ENCODE measurements at regions not wholly inside any gene's neighbourhood (a gene's known extent, or its start where the extent isn't known, plus 50 kb on each side); places are given as distances from the start of the nearest gene placed in this dataset.
"Not testable (repeated sequence)": the region's sequence is repeated elsewhere in the genome, so short reads cannot be mapped to it uniquely, and the experiment has no call there.

DNA sequence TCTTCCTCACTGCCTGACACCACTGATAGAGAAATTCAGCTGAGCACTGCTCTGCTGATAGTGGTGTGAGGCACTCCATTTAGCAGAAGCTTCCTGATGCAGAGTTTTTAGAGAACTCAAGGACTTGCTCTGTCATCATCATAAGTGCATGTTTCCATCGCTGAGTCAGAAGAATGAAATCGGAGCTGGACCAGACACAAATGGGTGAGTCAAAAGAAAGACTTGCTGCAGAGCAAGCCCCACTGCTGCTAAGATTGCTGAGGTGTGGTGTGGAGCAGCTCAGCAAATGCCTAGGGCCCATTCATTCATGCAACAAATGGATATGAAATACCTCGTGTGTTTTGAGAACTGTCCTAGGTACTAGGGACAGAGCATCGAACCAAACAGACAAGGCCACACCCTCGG, 410.2 kb upstream of the SLC30A5 start:
- H3K27ac ChIP-seq (ENCODE audit: low read depth, low read length), result no peak overlapping the region
- no peaks in the 10 kb centered on the region for H3K36me3 ChIP-seq (ENCODE audit: insufficient read depth, low read length)
- no peaks in the 10 kb centered on the region for H3K9me3 ChIP-seq (ENCODE audit: low read length)
- no peaks in the 10 kb centered on the region for H3K4me1 ChIP-seq (ENCODE audit: insufficient read depth, low read length)
- no peak overlapping the region for H3K9ac ChIP-seq (ENCODE audit: low read length)
- no peak overlapping the region for H3K4me3 ChIP-seq (ENCODE audit: low read depth in 1 of 2, low read length in 2 of 2)
- no peaks in the 10 kb centered on the region for H3K27me3 ChIP-seq (ENCODE audit: control insufficient read depth in 1 of 2, insufficient read depth in 2 of 2, low read length in 2 of 2)

DNA sequence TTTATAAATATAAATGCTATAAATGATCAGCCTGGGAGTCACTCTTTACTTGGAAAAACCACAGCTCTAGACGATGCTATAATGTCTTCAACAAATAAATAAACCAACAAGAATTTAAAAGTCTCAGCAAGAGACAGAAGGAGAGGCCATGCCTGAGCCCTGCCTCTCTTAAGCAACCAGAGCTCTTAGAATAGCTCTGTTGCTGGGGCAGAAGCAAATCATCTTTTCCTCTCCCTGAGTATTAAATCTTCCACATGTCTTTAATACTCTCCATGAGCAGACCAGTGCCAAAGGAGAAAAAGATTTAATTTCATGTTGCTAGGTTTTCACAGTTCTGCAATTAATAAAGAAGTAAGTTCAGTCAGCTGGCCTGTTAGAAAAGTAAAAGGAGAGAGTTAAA, 408.0 kb upstream of the SLC30A5 start:
- Histone ChIP-seq H3K27ac (ENCODE audit: low read depth, low read length) (no peak overlapping the region), H3K4me1 (ENCODE audit: insufficient read depth, low read length) (no peaks in the 10 kb centered on the region), H3K4me3 (ENCODE audit: low read depth in 1 of 2, low read length in 2 of 2) (no peak overlapping the region), H3K9me3 (ENCODE audit: low read length) (no peaks in the 10 kb centered on the region), H3K9ac (ENCODE audit: low read length) (no peak overlapping the region), H3K27me3 (ENCODE audit: control insufficient read depth in 1 of 2, insufficient read depth in 2 of 2, low read length in 2 of 2) (no peaks in the 10 kb centered on the region), H3K36me3 (ENCODE audit: insufficient read depth, low read length) (no peaks in the 10 kb centered on the region)

DNA sequence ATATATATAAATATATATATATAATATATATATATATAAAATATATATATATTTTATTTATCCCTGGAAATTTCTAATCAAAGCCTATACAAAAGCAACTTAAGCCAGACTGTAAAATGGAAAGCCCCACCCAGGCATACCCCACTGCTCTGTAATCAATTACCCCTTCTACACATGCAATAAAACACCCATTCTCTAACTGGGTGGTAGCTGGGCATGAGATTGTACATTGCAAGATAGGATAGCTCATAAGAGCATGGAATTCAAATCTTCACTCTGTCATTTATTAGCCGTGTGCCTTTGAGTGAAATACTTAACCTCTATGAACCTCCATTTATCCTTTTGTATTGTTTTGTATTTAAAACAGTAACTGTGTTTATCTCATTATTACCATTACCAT, 405.3 kb upstream of the SLC30A5 start:
- no peak overlapping the region for H3K4me3 ChIP-seq (ENCODE audit: low read depth in 1 of 2, low read length in 2 of 2)
- H3K9me3 ChIP-seq (ENCODE audit: low read length), result no peaks in the 10 kb centered on the region
- no peak overlapping the region for H3K27ac ChIP-seq (ENCODE audit: low read depth, low read length)

DNA sequence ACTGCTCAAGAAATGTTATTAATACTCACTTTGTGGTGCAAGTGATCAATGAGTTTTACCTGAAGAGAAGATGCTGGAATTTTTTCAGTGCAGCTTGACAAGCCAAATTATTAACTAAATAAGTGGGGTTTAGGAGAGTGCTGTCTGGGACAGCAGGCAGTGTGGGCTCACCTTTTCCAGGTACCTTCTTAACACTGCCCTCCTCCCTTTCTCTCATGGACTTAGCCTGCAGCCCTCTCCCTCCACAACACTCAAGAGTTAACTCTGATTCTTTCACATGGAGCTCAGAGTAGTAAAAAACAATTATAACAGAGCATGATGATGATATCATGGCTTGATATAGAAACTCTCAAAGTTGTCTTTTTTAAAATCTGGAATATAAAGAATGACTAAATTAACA, 404.8 kb upstream of the SLC30A5 start:
- Histone ChIP-seq H3K9ac (ENCODE audit: low read length) (no peak overlapping the region), H3K4me1 (ENCODE audit: insufficient read depth, low read length) (no peaks in the 10 kb centered on the region), H3K36me3 (ENCODE audit: insufficient read depth, low read length) (no peaks in the 10 kb centered on the region), H3K4me3 (ENCODE audit: low read depth in 1 of 2, low read length in 2 of 2) (no peak overlapping the region), H3K27ac (ENCODE audit: low read depth, low read length) (no peak overlapping the region), H3K27me3 (ENCODE audit: control insufficient read depth in 1 of 2, insufficient read depth in 2 of 2, low read length in 2 of 2) (no peaks in the 10 kb centered on the region), H3K9me3 (ENCODE audit: low read length) (no peaks in the 10 kb centered on the region)

More for the DNA sequence above, 405.3 kb upstream of the SLC30A5 start:
- H3K4me1 ChIP-seq (ENCODE audit: insufficient read depth, low read length), result no peaks in the 10 kb centered on the region
- no peak overlapping the region for H3K9ac ChIP-seq (ENCODE audit: low read length)
- no peaks in the 10 kb centered on the region for H3K27me3 ChIP-seq (ENCODE audit: control insufficient read depth in 1 of 2, insufficient read depth in 2 of 2, low read length in 2 of 2)
- H3K36me3 ChIP-seq (ENCODE audit: insufficient read depth, low read length), result no peaks in the 10 kb centered on the region

DNA sequence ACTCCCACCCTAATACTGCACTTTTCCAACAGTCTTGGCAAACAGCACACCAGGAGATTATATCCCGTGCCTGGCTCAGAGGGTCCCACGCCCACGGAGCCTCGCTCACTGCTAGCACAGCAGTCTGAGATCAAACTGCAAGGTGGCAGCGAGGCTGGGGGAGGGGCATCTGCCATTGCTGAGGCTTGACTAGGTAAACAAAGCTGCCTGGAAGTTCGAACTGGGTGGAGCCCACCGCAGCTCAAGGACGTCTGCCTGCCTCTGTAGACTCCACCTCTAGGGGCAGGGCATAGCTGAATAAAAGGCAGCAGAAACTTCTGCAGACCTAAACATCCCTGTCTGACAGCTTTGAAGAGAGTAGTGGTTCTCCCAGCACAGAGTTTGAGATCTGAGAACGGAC, 401.9 kb upstream of the SLC30A5 start:
- H3K4me3 ChIP-seq (ENCODE audit: low read depth in 1 of 2, low read length in 2 of 2); H3K36me3 ChIP-seq (ENCODE audit: insufficient read depth, low read length); H3K4me1 ChIP-seq (ENCODE audit: insufficient read depth, low read length); H3K9ac ChIP-seq (ENCODE audit: low read length); H3K9me3 ChIP-seq (ENCODE audit: low read length); H3K27me3 ChIP-seq (ENCODE audit: control insufficient read depth in 1 of 2, insufficient read depth in 2 of 2, low read length in 2 of 2); H3K27ac ChIP-seq (ENCODE audit: low read depth, low read length): not testable (repeated sequence)

DNA sequence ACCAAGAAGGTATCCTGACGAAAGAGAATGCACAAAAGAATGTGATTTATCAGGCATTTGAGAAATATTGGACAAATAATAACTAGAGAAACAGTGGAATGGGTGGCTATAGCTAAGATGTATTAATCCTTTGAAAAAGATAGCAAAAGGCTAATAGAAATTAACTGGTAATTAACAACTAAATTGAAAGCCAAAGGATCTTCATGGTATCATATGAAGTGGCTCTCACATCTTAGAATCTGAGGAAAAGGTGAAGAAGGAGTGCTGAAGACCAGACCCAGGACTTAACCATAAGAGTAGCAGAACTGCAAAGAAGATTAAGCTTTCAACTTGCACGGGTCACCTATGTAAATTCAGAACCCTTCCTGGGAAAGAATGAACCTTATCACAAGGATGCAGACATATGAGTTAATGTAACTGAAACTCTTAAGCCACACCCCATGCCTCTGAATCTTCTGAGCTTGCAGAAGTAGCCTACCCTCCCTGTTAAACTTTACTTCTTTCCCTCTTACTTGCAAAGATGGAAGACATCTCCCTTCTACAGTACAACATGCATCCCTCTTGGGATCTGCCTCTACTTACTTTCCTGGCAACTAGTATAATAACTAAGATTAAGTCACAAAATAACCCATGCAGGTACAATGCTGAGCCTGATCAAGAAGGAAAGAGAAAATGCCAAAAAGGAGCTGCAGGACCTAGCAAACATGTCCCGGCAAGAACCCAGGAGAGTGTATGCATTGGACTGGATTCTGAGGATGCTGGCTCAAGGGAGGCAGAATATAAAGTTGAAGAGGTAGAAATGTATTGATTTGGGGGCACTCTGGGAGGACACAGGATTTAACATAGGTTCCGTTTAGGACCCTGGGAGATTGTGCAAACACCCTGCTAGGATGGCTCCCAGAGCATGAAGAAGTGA, 395.5 kb upstream of the SLC30A5 start:
- no peaks in the 10 kb centered on the region for H3K4me1 ChIP-seq (ENCODE audit: insufficient read depth, low read length)
- H3K9me3 ChIP-seq (ENCODE audit: low read length), result no peaks in the 10 kb centered on the region

DNA sequence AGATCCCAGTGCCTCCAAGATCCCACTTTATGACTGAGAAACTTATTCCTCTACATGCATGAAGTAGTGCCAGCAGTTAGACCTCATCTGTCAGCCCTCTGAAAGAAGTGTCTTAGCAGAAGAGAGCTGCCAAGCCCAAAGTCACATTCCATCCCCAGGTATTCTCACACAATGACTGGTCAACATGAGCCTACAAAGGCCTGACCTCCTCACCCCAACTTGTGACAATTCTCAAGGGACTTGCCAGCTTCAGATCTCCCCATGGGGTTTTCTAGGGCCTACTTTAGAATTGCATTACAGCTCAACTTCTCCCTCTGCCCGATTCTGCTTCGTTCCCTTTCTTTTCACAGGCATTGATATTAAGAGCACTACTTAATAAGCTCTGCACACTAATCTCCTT, 393.8 kb upstream of the SLC30A5 start:
- Histone ChIP-seq H3K27me3 (ENCODE audit: control insufficient read depth in 1 of 2, insufficient read depth in 2 of 2, low read length in 2 of 2) (no peaks in the 10 kb centered on the region), H3K4me1 (ENCODE audit: insufficient read depth, low read length) (no peaks in the 10 kb centered on the region), H3K9me3 (ENCODE audit: low read length) (no peaks in the 10 kb centered on the region), H3K9ac (ENCODE audit: low read length) (no peak overlapping the region), H3K36me3 (ENCODE audit: insufficient read depth, low read length) (no peaks in the 10 kb centered on the region), H3K27ac (ENCODE audit: low read depth, low read length) (no peak overlapping the region), H3K4me3 (ENCODE audit: low read depth in 1 of 2, low read length in 2 of 2) (no peak overlapping the region)

More for the DNA sequence above, 395.5 kb upstream of the SLC30A5 start:
- Histone ChIP-seq H3K4me3 (ENCODE audit: low read depth in 1 of 2, low read length in 2 of 2) (no peak overlapping the region), H3K27ac (ENCODE audit: low read depth, low read length) (no peak overlapping the region), H3K27me3 (ENCODE audit: control insufficient read depth in 1 of 2, insufficient read depth in 2 of 2, low read length in 2 of 2) (no peaks in the 10 kb centered on the region), H3K9ac (ENCODE audit: low read length) (no peak overlapping the region), H3K36me3 (ENCODE audit: insufficient read depth, low read length) (no peaks in the 10 kb centered on the region)

DNA sequence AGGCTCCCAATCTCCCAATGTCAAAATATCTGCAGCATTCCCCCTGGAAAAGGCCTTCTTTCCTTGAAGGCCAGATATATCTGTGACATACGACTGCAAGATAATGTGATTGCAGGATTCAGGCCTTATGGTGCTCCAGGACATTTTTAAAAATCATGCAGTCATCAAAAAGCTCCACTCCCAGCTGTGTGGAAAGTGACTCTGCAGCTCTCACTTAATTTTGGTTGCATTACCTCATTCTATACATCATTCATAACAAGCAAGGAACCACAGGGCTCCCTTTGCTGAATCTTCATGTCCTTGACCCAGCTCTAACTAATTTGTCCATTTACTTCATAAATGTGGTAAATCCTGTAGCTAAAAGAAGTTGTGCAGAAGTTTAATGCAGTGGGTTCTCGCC, 386.2 kb upstream of the SLC30A5 start:
- H3K36me3 ChIP-seq (ENCODE audit: insufficient read depth, low read length), result no peaks in the 10 kb centered on the region
- no peak overlapping the region for H3K9ac ChIP-seq (ENCODE audit: low read length)
- H3K4me3 ChIP-seq (ENCODE audit: low read depth in 1 of 2, low read length in 2 of 2), result no peak overlapping the region
- no peak overlapping the region for H3K27ac ChIP-seq (ENCODE audit: low read depth, low read length)
- no peaks in the 10 kb centered on the region for H3K27me3 ChIP-seq (ENCODE audit: control insufficient read depth in 1 of 2, insufficient read depth in 2 of 2, low read length in 2 of 2)
- no peaks in the 10 kb centered on the region for H3K9me3 ChIP-seq (ENCODE audit: low read length)
- no peaks in the 10 kb centered on the region for H3K4me1 ChIP-seq (ENCODE audit: insufficient read depth, low read length)

DNA sequence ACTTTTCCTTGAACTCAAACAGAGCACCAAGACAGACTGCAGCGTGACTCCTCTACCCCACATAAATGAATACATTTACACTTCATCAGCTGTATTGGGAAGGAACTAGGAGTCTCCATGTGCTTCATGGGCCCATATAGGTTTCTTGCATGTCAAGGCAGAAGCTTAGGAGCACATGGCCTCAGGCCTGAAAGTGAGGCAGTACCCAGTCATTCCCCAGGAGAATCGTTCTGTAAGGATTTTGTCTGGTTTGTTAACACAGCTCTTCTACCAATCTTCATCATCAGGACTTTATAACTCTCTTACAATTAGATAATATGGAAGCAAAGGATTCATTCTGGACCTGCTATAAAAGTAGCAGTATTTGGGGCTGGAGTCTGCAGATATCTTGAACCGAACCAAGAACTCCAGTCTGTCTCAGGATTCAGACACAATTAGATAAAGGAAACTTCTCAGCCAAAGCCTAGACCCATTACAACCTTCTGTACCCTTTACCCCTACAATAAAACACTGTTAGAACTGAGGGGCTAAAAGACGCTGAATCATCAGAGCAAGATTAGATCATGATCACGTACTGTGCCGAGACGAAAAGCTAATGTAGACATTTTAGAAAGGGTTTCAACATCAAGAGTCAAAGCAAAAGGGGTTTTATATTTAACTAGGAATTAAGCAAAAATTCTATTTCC, 385.5 kb upstream of the SLC30A5 start:
- Histone ChIP-seq H3K27ac (ENCODE audit: low read depth, low read length) (no peak overlapping the region), H3K9me3 (ENCODE audit: low read length) (no peaks in the 10 kb centered on the region), H3K36me3 (ENCODE audit: insufficient read depth, low read length) (no peaks in the 10 kb centered on the region), H3K27me3 (ENCODE audit: control insufficient read depth in 1 of 2, insufficient read depth in 2 of 2, low read length in 2 of 2) (no peaks in the 10 kb centered on the region), H3K9ac (ENCODE audit: low read length) (no peak overlapping the region), H3K4me3 (ENCODE audit: low read depth in 1 of 2, low read length in 2 of 2) (no peak overlapping the region), H3K4me1 (ENCODE audit: insufficient read depth, low read length) (no peaks in the 10 kb centered on the region)

DNA sequence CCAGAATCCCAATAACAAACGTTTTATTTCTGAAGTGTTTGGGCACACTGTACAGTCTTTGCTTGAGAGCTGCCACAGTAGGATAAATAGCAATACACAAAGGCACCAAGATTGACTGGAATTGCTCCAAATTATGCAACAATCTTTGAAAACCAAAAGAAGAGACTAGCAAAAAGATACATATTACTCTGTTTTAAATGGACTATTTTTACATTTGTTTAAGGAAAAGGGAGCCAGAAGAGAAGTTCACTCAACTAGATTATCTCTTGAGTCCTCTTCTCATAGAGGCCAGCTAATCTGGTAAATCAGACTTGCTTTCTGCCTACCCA, 385.0 kb upstream of the SLC30A5 start:
- Histone ChIP-seq H3K9ac (ENCODE audit: low read length) (no peak overlapping the region), H3K27me3 (ENCODE audit: control insufficient read depth in 1 of 2, insufficient read depth in 2 of 2, low read length in 2 of 2) (no peaks in the 10 kb centered on the region), H3K4me1 (ENCODE audit: insufficient read depth, low read length) (no peaks in the 10 kb centered on the region), H3K4me3 (ENCODE audit: low read depth in 1 of 2, low read length in 2 of 2) (no peak overlapping the region), H3K27ac (ENCODE audit: low read depth, low read length) (no peak overlapping the region), H3K9me3 (ENCODE audit: low read length) (no peaks in the 10 kb centered on the region), H3K36me3 (ENCODE audit: insufficient read depth, low read length) (no peaks in the 10 kb centered on the region)

DNA sequence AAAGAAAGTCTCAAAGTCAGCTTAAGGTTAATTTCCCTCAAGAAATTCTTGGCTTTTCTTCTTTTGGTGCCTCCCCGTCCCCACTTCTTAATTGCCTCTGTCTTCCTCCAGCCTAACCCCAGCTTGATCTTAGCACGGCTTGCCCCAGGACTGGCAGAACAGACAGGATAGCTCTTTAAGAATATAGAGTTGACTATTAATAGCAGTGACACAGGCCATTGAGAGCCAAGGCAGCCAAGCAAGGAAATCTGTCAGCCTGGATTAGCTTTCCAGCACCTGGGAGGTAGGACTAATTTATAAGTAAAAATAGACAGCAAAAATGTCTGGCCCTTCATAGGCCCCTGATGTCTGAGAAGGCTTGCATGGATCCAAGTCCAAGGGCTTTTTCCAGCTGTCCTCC, 384.6 kb upstream of the SLC30A5 start:
- Histone ChIP-seq H3K9me3 (ENCODE audit: low read length) (no peaks in the 10 kb centered on the region), H3K27ac (ENCODE audit: low read depth, low read length) (no peak overlapping the region), H3K4me3 (ENCODE audit: low read depth in 1 of 2, low read length in 2 of 2) (no peak overlapping the region), H3K27me3 (ENCODE audit: control insufficient read depth in 1 of 2, insufficient read depth in 2 of 2, low read length in 2 of 2) (no peaks in the 10 kb centered on the region), H3K9ac (ENCODE audit: low read length) (no peak overlapping the region), H3K4me1 (ENCODE audit: insufficient read depth, low read length) (no peaks in the 10 kb centered on the region), H3K36me3 (ENCODE audit: insufficient read depth, low read length) (no peaks in the 10 kb centered on the region)

DNA sequence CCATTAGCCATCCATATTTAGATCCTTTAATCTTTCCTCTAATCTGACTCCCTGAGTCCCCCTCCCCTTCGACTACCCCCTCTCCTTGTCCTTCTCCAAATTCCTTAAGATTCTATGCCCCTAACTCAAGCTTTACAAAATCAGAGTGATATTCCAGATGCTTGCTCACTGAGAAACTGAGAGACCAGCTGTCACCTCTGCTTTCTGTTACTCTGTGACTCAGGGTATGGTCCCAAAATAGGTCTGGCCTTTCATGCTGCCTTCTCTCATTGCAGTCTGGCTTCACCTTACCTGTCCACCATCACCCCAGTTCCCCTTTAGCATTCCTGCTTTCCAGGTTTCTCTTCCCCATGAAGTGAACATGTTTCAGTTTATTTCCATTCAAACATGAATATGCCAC, 383.3 kb upstream of the SLC30A5 start:
- Histone ChIP-seq H3K27ac (ENCODE audit: low read depth, low read length) (no peak overlapping the region), H3K27me3 (ENCODE audit: control insufficient read depth in 1 of 2, insufficient read depth in 2 of 2, low read length in 2 of 2) (no peaks in the 10 kb centered on the region), H3K4me3 (ENCODE audit: low read depth in 1 of 2, low read length in 2 of 2) (no peak overlapping the region), H3K4me1 (ENCODE audit: insufficient read depth, low read length) (no peaks in the 10 kb centered on the region), H3K9ac (ENCODE audit: low read length) (no peak overlapping the region), H3K9me3 (ENCODE audit: low read length) (no peaks in the 10 kb centered on the region), H3K36me3 (ENCODE audit: insufficient read depth, low read length) (no peaks in the 10 kb centered on the region)
